SU-DHL-6 (cell line): ENCODE measurements at regions not wholly inside any gene's neighbourhood (a gene's known extent, or its start where the extent isn't known, plus 50 kb on each side); places are given as distances from the start of the nearest gene placed in this dataset.

Source experiments
- H2AFZ ChIP-seq: fragments of 200-600 bp; sonication (generic); 2 replicates; pipeline ENCODE4 v1.6.1; 2014; ENCODE audit warnings: low read depth, mild to moderate bottlenecking, moderate library complexity, mixed read lengths, antibody characterized with exemption, low read length; ENCODE audit not compliant: severe bottlenecking
- H3F3A ChIP-seq: fragments of 200-600 bp; shearing (Covaris generic); 2 replicates; pipeline ENCODE4 v1.6.0; 2016; ENCODE audit warnings: antibody characterized with exemption, mild to moderate bottlenecking; ENCODE audit not compliant: insufficient read depth
- H3K27ac ChIP-seq: fragments of 200-600 bp; sonication (generic); 2 replicates; pipeline ENCODE4 v1.5.1; 2016; ENCODE audit warnings: low read depth, mild to moderate bottlenecking, low read length, moderate library complexity, mixed read lengths
- H3K27me3 ChIP-seq: fragments of 200-600 bp; sonication (generic), shearing (Covaris generic); 2 replicates; pipeline ENCODE4 v1.6.0; 2014; ENCODE audit warnings: mild to moderate bottlenecking, low read length
- H3K36me3 ChIP-seq: fragments of 200-600 bp; sonication (generic); 2 replicates; pipeline ENCODE4 v1.6.1; 2014; ENCODE audit warnings: mild to moderate bottlenecking, low read length, mixed read lengths
- H3K4me2 ChIP-seq: fragments of 300-600, 200-600 bp; shearing (Covaris generic), sonication (generic); 2 replicates; pipeline ENCODE4 v1.6.0; 2014; ENCODE audit warnings: low read length, low read depth, mild to moderate bottlenecking; ENCODE audit not compliant: poor library complexity, severe bottlenecking
- H3K4me3 ChIP-seq: fragments of 200-600 bp; sonication (generic); 2 replicates; pipeline ENCODE4 v1.5.1; 2014; ENCODE audit warnings: antibody characterized with exemption, low read length, mild to moderate bottlenecking, mixed read lengths; ENCODE audit not compliant: insufficient read depth, poor library complexity, severe bottlenecking
- H3K79me2 ChIP-seq: fragments of 200-600 bp; sonication (generic); 2 replicates; pipeline ENCODE4 v1.6.1; 2014; ENCODE audit warnings: mild to moderate bottlenecking, low read length, moderate library complexity; ENCODE audit not compliant: insufficient read depth
- H3K9ac ChIP-seq: fragments of 200-600 bp; sonication (generic); 2 replicates; pipeline ENCODE4 v1.7.0; 2014; ENCODE audit warnings: mild to moderate bottlenecking, low read length
- H3K9me2 ChIP-seq: fragments of 200-600 bp; sonication (generic); replicated peaks from 2 replicates; pipeline ENCODE4 v1.6.1; 2014; ENCODE audit warnings: low read length; ENCODE audit not compliant: insufficient read depth
- H3K9me3 ChIP-seq: fragments of 200-600 bp; sonication (generic); 2 replicates; pipeline ENCODE4 v1.6.1; 2014; ENCODE audit warnings: low read length, mixed read lengths; ENCODE audit not compliant: insufficient read depth
- H4K20me1 ChIP-seq: fragments of 200-600 bp; sonication (generic); 2 replicates; pipeline ENCODE4 v1.6.1; 2014; ENCODE audit warnings: low read depth, mild to moderate bottlenecking, antibody characterized with exemption, low read length, moderate library complexity, mixed read lengths
- CTCF ChIP-seq: fragments of 200-600 bp; sonication (generic); IDR thresholded peaks from one replicate; pipeline ENCODE4 v1.5.1; 2017; ENCODE audit warnings: antibody characterized with exemption, mild to moderate bottlenecking, low read length, moderate library complexity; ENCODE audit not compliant: insufficient read depth, poor library complexity, severe bottlenecking
- EZH2phosphoT487 ChIP-seq: fragments of 200-600 bp; sonication (generic), shearing (Covaris generic); conservative IDR thresholded peaks from 2 replicates; pipeline ENCODE4 v1.6.1; 2018; ENCODE audit warnings: mild to moderate bottlenecking, antibody characterized with exemption, low read length, moderate library complexity, mixed read lengths

- TF ChIP-seq EZH2phosphoT487 (no peak), CTCF (no peak)
- H3K79me2 ChIP-seq: no peaks in the 10 kb centered on the region
- H3K9me3 ChIP-seq: no peaks in the 10 kb centered on the region
- no peaks in the 10 kb centered on the region for H3K9me2 ChIP-seq
- H3K27me3 ChIP-seq: no peaks in the 10 kb centered on the region
- H4K20me1 ChIP-seq: no peaks in the 10 kb centered on the region
- H3K9ac ChIP-seq: no peak overlapping the region
- H2AFZ ChIP-seq: no peak overlapping the region
- H3K27ac ChIP-seq: no peak overlapping the region
- no peak overlapping the region for H3K4me3 ChIP-seq
- no peaks in the 10 kb centered on the region for H3F3A ChIP-seq
- H3K36me3 ChIP-seq: no peaks in the 10 kb centered on the region
- H3K4me2 ChIP-seq: no peak overlapping the region
Measured at GRCh38 chr5:4531756-4532704, 608.1 kb upstream of the ADAMTS16 start.

- Histone ChIP-seq H3K9ac (no peak overlapping the region), H2AFZ (no peak overlapping the region), H3K9me3 (no peaks in the 10 kb centered on the region), H3K9me2 (no peaks in the 10 kb centered on the region), H3K79me2 (no peaks in the 10 kb centered on the region), H3K36me3 (no peaks in the 10 kb centered on the region), H3K27me3 (no peaks in the 10 kb centered on the region), H3K4me2 (no peak overlapping the region), H4K20me1 (no peaks in the 10 kb centered on the region), H3K27ac (no peak overlapping the region), H3F3A (no peaks in the 10 kb centered on the region), H3K4me3 (no peak overlapping the region)
- no peak for TF ChIP-seq EZH2phosphoT487
- TF ChIP-seq CTCF: no peak
Measured at GRCh38 chr5:4532705-4533080, 607.4 kb upstream of the ADAMTS16 start.

- Histone ChIP-seq H3K79me2 (no peaks in the 10 kb centered on the region), H3K27me3 (no peaks in the 10 kb centered on the region), H3K9ac (no peak overlapping the region), H3K9me3 (no peaks in the 10 kb centered on the region), H3K27ac (no peak overlapping the region), H3K4me2 (no peak overlapping the region), H3K9me2 (no peaks in the 10 kb centered on the region), H3F3A (no peaks in the 10 kb centered on the region), H2AFZ (no peak overlapping the region), H3K36me3 (no peaks in the 10 kb centered on the region), H4K20me1 (no peaks in the 10 kb centered on the region), H3K4me3 (no peak overlapping the region)
- TF ChIP-seq CTCF: no peak
- TF ChIP-seq EZH2phosphoT487: no peak
Measured at GRCh38 chr5:4533457-4534105, 606.5 kb upstream of the ADAMTS16 start.
